GM12873 (cell line): ENCODE measurements at regions not wholly inside any gene's neighbourhood (a gene's known extent, or its start where the extent isn't known, plus 50 kb on each side); places are given as distances from the start of the nearest gene placed in this dataset.

ENCODE experiments used
- CTCF ChIP-seq: IDR thresholded peaks from 2 replicates; pipeline ENCODE4 v1.5.1; 2012; ENCODE audit warnings: low read depth, mild to moderate bottlenecking, moderate library complexity, low read length, control low read depth; ENCODE audit not compliant: insufficient read depth; ENCODE audit errors: missing control alignments

- no peak for TF ChIP-seq CTCF
Observed at GRCh38 chr9:74133921-74134320, 363.2 kb upstream of the RORB start.

- TF ChIP-seq CTCF = no peak
Observed at GRCh38 chr9:74138182-74138581, 359.0 kb upstream of the RORB start.

GRCh38 chr9:74140141-74140540 is 357.0 kb upstream of the RORB start:
- no peak for TF ChIP-seq CTCF

- no peak for TF ChIP-seq CTCF
Observed at GRCh38 chr9:74147906-74148305, 349.2 kb upstream of the RORB start.

- no peak for TF ChIP-seq CTCF
Observed at GRCh38 chr9:74172874-74173273, 324.3 kb upstream of the RORB start.

GRCh38 chr9:74173284-74173683 is 323.9 kb upstream of the RORB start:
- TF ChIP-seq CTCF = no peak

GRCh38 chr9:74205056-74205455 is 292.1 kb upstream of the RORB start:
- no peak for TF ChIP-seq CTCF
